Heart left ventricle (tissue), 13 donors: ENCODE measurements at regions not wholly inside any gene's neighbourhood (a gene's known extent, or its start where the extent isn't known, plus 50 kb on each side); places are given as distances from the start of the nearest gene placed in this dataset.

Source experiments
- CTCF ChIP-seq, 12 donors: fragments of 200-600 bp; sonication (generic) in 4 of 12; IDR thresholded peaks; one replicate each; pipeline versions ENCODE4 v1.5.0 to v1.8.0; 2018 to 2022; ENCODE audit warnings: antibody characterized with exemption in 12 of 12, mild to moderate bottlenecking in 5 of 12
- POLR2A ChIP-seq, 2 donors: fragments of 450-650 bp; IDR thresholded peaks; one replicate each; pipeline ENCODE4 v1.6.1; 2017; ENCODE audit warnings: antibody characterized with exemption in 2 of 2, mild to moderate bottlenecking in 2 of 2, moderate library complexity in 2 of 2
- donor health status: ischemic (EF 13 %, LVEDD 7.1; RV severe dilation, severe dysfunction).
- donor health status: DM: no; HTN: yes; CAD: no.
- donor health status: DM: no; HTN: no; CAD: no.
- donor health status: ischemic (EF 25% LVEDD 6.9; RV normal size, moderate dysfunction).
- donor health status: ischemic (EF 25% LVEDD 5.7; RV mildly dilated, moderate dysfunction).
- donor health status: ischemic (EF 35%, LVEDD 5.7; RV mildly dilated, moderate dysfunction).
- donor health status: nonischemic (EF 11% LVEDD 7.7; RV severe dilation, severe dysfunction).
- donor health status: DM: yes; HTN: yes; CAD: no.
- donor health status: PGD.
- donor health status: ischemic (EF 29% LVEDD 5.4; RV normal size, mild dysfunction).
- donor health status: nonischemic (EF 23%, LVEDD 6.1; RV moderate dilation, normal function).

GRCh38 chr6:76135481-76135880 lies 63.0 kb upstream of the IMPG1 start:
- TF ChIP-seq CTCF (IDR thresholded peaks at IDR 0.05), result no peak
- TF ChIP-seq POLR2A (IDR thresholded peaks at IDR 0.05), result no peak
